Glutamatergic neuron (in vitro differentiated cells): ENCODE measurements at regions not wholly inside any gene's neighbourhood (a gene's known extent, or its start where the extent isn't known, plus 50 kb on each side); places are given as distances from the start of the nearest gene placed in this dataset.

ENCODE experiments used
- DNase-seq: peaks from one replicate; pipeline ENCODE4 v3.0.0; 2022
- H3K27ac Mint-ChIP-seq: one replicate; pipeline ENCODE4 v1.8.0; 2020; ENCODE audit warnings: mild to moderate bottlenecking, mixed read lengths, inconsistent platforms; ENCODE audit not compliant: unreplicated experiment
- H3K27me3 Mint-ChIP-seq: one replicate; pipeline ENCODE4 v1.8.0; 2020; ENCODE audit warnings: mild to moderate bottlenecking, moderate library complexity, mixed read lengths, inconsistent platforms; ENCODE audit not compliant: unreplicated experiment
- H3K36me3 Mint-ChIP-seq: one replicate; pipeline ENCODE4 v1.8.0; 2020; ENCODE audit warnings: mild to moderate bottlenecking, mixed read lengths, inconsistent platforms; ENCODE audit not compliant: unreplicated experiment
- H3K4me1 Mint-ChIP-seq: one replicate; pipeline ENCODE4 v1.8.0; 2020; ENCODE audit warnings: mild to moderate bottlenecking, low read depth, mixed read lengths, inconsistent platforms; ENCODE audit not compliant: unreplicated experiment
- H3K4me3 Mint-ChIP-seq: one replicate; pipeline ENCODE4 v1.8.0; 2020; ENCODE audit warnings: mild to moderate bottlenecking, mixed read lengths, inconsistent platforms; ENCODE audit not compliant: unreplicated experiment
- H3K9me3 Mint-ChIP-seq: one replicate; pipeline ENCODE4 v1.8.0; 2020; ENCODE audit warnings: mild to moderate bottlenecking, moderate library complexity, mixed read lengths, inconsistent platforms; ENCODE audit not compliant: unreplicated experiment
- TF ChIP-seq, protein P1 (sequence below): fragments of 200-600 bp; sonication (generic); IDR thresholded peaks from one replicate; pipeline ENCODE4 v1.5.0; 2021; ENCODE audit not compliant: partially characterized antibody, unreplicated experiment

DNA sequence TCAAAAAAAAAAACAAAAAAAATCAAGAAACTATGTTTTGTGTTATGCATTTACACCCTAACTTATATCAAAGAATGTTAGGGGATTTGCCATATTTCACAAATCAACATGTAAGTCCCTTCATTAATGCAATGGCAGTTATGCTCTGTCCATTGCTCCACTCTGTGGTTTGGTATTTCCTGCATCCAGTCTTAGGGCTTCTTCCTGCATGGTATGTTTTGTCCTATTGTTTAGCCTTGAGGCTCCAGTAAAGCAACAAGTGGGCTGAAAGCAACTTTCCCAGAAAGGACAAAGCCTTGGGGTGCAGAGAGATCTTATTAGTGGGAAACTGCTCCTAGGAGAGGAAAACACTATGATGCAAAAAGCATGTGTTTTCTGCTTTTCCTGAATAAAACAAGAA is 474.1 kb downstream of the IRS1 start:
- no peak for DNase-seq
- no peaks in the 10 kb centered on the region for H3K27me3 Mint-ChIP-seq
- TF ChIP-seq, protein P1, sequence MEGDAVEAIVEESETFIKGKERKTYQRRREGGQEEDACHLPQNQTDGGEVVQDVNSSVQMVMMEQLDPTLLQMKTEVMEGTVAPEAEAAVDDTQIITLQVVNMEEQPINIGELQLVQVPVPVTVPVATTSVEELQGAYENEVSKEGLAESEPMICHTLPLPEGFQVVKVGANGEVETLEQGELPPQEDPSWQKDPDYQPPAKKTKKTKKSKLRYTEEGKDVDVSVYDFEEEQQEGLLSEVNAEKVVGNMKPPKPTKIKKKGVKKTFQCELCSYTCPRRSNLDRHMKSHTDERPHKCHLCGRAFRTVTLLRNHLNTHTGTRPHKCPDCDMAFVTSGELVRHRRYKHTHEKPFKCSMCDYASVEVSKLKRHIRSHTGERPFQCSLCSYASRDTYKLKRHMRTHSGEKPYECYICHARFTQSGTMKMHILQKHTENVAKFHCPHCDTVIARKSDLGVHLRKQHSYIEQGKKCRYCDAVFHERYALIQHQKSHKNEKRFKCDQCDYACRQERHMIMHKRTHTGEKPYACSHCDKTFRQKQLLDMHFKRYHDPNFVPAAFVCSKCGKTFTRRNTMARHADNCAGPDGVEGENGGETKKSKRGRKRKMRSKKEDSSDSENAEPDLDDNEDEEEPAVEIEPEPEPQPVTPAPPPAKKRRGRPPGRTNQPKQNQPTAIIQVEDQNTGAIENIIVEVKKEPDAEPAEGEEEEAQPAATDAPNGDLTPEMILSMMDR = no peak
- H3K4me3 Mint-ChIP-seq = no peak overlapping the region
- no peaks in the 10 kb centered on the region for H3K4me1 Mint-ChIP-seq
- H3K36me3 Mint-ChIP-seq = no peaks in the 10 kb centered on the region
- no peak overlapping the region for H3K27ac Mint-ChIP-seq
- no peaks in the 10 kb centered on the region for H3K9me3 Mint-ChIP-seq

GRCh38 chr2:226320076-226320948 is 479.3 kb downstream of the IRS1 start:
- TF ChIP-seq, protein P1 = no peak
- Mint-ChIP-seq H3K27me3 (no peaks in the 10 kb centered on the region), H3K36me3 (no peaks in the 10 kb centered on the region), H3K4me3 (no peak overlapping the region), H3K4me1 (no peaks in the 10 kb centered on the region), H3K9me3 (no peaks in the 10 kb centered on the region), H3K27ac (no peak overlapping the region)
- no peak for DNase-seq

DNA sequence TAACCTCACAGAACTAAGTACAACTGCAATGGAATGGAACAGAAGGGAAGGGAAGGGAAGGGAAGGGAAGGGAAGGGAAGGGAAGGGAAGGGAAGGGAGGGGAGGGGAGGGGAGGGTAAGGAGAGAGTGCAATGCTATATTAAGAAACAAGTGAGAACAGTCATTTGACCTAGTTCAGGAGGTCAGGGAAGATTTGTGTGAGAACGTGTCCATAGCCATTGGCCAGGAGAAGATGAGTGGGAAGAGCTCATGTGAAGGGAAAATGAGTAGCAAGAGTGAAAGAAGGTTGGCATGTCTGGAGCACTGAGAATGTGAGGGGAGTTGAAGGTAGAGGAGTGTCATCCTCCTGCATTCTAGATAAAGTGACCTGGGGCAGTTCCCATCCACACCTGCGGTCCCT is 481.6 kb downstream of the IRS1 start:
- TF ChIP-seq, protein P1 = no peak
- Mint-ChIP-seq H3K27ac (no peak overlapping the region), H3K4me1 (no peaks in the 10 kb centered on the region), H3K36me3 (no peaks in the 10 kb centered on the region), H3K4me3 (no peak overlapping the region), H3K9me3 (no peaks in the 10 kb centered on the region), H3K27me3 (no peaks in the 10 kb centered on the region)
- no peak for DNase-seq

DNA sequence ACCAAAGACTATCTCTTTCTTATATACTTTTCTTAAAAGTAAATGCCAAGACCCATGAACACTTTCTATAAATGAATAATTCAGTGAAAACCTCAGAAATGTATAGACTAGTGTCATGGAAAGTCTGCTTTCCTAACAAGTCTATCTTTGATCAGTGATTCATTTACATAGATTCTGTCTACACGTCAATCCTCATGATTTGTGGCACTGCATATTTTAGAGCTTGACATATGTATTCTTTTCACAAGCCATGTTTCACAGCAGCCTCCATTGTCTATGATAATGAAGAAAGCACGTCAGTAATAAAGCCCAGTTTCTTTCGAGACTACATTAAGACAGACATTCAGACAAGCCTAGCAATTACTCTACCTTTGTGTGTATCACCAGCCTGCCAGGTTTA is 486.6 kb downstream of the IRS1 start:
- Mint-ChIP-seq H3K36me3 (no peaks in the 10 kb centered on the region), H3K27me3 (peaks cover 2% of the 10 kb centered on the region), H3K4me1 (no peaks in the 10 kb centered on the region), H3K9me3 (no peaks in the 10 kb centered on the region), H3K4me3 (no peak overlapping the region), H3K27ac (no peak overlapping the region)
- no peak for DNase-seq
- TF ChIP-seq, protein P1 = no peak

GRCh38 chr2:226312155-226312554 is 487.5 kb downstream of the IRS1 start:
- TF ChIP-seq, protein P1 = no peak
- Mint-ChIP-seq H3K27me3 (peaks cover 2% of the 10 kb centered on the region), H3K27ac (no peak overlapping the region), H3K36me3 (no peaks in the 10 kb centered on the region), H3K4me1 (no peaks in the 10 kb centered on the region), H3K9me3 (no peaks in the 10 kb centered on the region), H3K4me3 (no peak overlapping the region)
- DNase-seq = no peak
